ENCODE measurements at regions not wholly inside any gene's neighbourhood (a gene's known extent, or its start where the extent isn't known, plus 50 kb on each side); places are given as distances from the start of the nearest gene placed in this dataset.

- peaks cover 20% of the 10 kb centered on the region for H3K36me3 Mint-ChIP-seq
- no peak overlapping the region for H3K4me3 Mint-ChIP-seq
- H3K27ac Mint-ChIP-seq: no peak overlapping the region
- ATAC-seq (ENCODE audit: low read depth) (no peak), DNase-seq (no peak)
- H3K27me3 Mint-ChIP-seq: peaks cover 2% of the 10 kb centered on the region
- H3K4me1 Mint-ChIP-seq: peaks cover 6% of the 10 kb centered on the region
- peaks cover 28% of the 10 kb centered on the region for H3K9me3 Mint-ChIP-seq
- POLR2A ChIA-PET: no interaction called here
Observed at GRCh38 chr12:44961887-44962286, 85.8 kb upstream of the NELL2 start.

GRCh38 chr12:44960856-44961255 lies 84.7 kb upstream of the NELL2 start:
- peaks cover 15% of the 10 kb centered on the region for H3K36me3 Mint-ChIP-seq
- H3K4me3 Mint-ChIP-seq: no peak overlapping the region
- POLR2A ChIA-PET: no interaction called here
- no peak overlapping the region for H3K27ac Mint-ChIP-seq
- peaks cover 2% of the 10 kb centered on the region for H3K4me1 Mint-ChIP-seq
- ATAC-seq (ENCODE audit: low read depth): no peak
- no peak for DNase-seq
- H3K9me3 Mint-ChIP-seq: peaks cover 20% of the 10 kb centered on the region
- peaks cover 2% of the 10 kb centered on the region for H3K27me3 Mint-ChIP-seq

GRCh38 chr12:44960423-44960822 lies 84.3 kb upstream of the NELL2 start:
- Mint-ChIP-seq H3K4me3 (no peak overlapping the region), H3K27me3 (peaks cover 2% of the 10 kb centered on the region), H3K9me3 (peaks cover 16% of the 10 kb centered on the region), H3K36me3 (peaks cover 11% of the 10 kb centered on the region), H3K4me1 (peaks cover 2% of the 10 kb centered on the region), H3K27ac (no peak overlapping the region)
- POLR2A ChIA-PET: no interaction called here
- no peak for ATAC-seq (ENCODE audit: low read depth)
- no peak for DNase-seq

GRCh38 chr12:44947163-44947562 lies 71.0 kb upstream of the NELL2 start:
- ATAC-seq (ENCODE audit: low read depth) (no peak), DNase-seq (no peak)
- H3K27me3 Mint-ChIP-seq: peaks cover 15% of the 10 kb centered on the region
- H3K9me3 Mint-ChIP-seq: no peaks in the 10 kb centered on the region
- H3K36me3 Mint-ChIP-seq: no peaks in the 10 kb centered on the region
- no peak overlapping the region for H3K4me3 Mint-ChIP-seq
- no peak overlapping the region for H3K27ac Mint-ChIP-seq
- POLR2A ChIA-PET: no interaction called here
- H3K4me1 Mint-ChIP-seq: peaks cover 5% of the 10 kb centered on the region

- no peak overlapping the region for H3K4me3 Mint-ChIP-seq
- H3K36me3 Mint-ChIP-seq: peaks cover 2% of the 10 kb centered on the region
- peaks cover 15% of the 10 kb centered on the region for H3K27me3 Mint-ChIP-seq
- ATAC-seq (ENCODE audit: low read depth) (no peak), DNase-seq (no peak)
- POLR2A ChIA-PET: no interaction called here
- H3K4me1 Mint-ChIP-seq: no peaks in the 10 kb centered on the region
- no peaks in the 10 kb centered on the region for H3K9me3 Mint-ChIP-seq
- H3K27ac Mint-ChIP-seq: no peak overlapping the region
Observed at GRCh38 chr12:44942714-44943113, 66.6 kb upstream of the NELL2 start.

GRCh38 chr12:44930972-44931600 lies 55.0 kb upstream of the NELL2 start:
- Mint-ChIP-seq H3K27me3 (peaks cover 3% of the 10 kb centered on the region), H3K36me3 (no peaks in the 10 kb centered on the region), H3K4me1 (peaks cover 2% of the 10 kb centered on the region), H3K9me3 (no peaks in the 10 kb centered on the region), H3K27ac (no peak overlapping the region), H3K4me3 (no peak overlapping the region)
- DNase-seq: no peak
- POLR2A ChIA-PET: no interaction called here
- ATAC-seq (ENCODE audit: low read depth): no peak

GRCh38 chr12:44929236-44929885 lies 53.2 kb upstream of the NELL2 start:
- POLR2A ChIA-PET: interaction anchor here (0.6 kb wide), 1 partner anchor 417 kb away, joined by 3 read pairs; no protein-coding TSS in a partner anchor
- DNase-seq (no peak), ATAC-seq (ENCODE audit: low read depth) (no peak)
- H3K27ac Mint-ChIP-seq: no peak overlapping the region
- H3K4me3 Mint-ChIP-seq: no peak overlapping the region
- peaks cover 3% of the 10 kb centered on the region for H3K27me3 Mint-ChIP-seq
- H3K4me1 Mint-ChIP-seq: peaks cover 2% of the 10 kb centered on the region
- H3K36me3 Mint-ChIP-seq: no peaks in the 10 kb centered on the region
- H3K9me3 Mint-ChIP-seq: no peaks in the 10 kb centered on the region
